ENCODE measurements at regions not wholly inside any gene's neighbourhood (a gene's known extent, or its start where the extent isn't known, plus 50 kb on each side); places are given as distances from the start of the nearest gene placed in this dataset.

DNA sequence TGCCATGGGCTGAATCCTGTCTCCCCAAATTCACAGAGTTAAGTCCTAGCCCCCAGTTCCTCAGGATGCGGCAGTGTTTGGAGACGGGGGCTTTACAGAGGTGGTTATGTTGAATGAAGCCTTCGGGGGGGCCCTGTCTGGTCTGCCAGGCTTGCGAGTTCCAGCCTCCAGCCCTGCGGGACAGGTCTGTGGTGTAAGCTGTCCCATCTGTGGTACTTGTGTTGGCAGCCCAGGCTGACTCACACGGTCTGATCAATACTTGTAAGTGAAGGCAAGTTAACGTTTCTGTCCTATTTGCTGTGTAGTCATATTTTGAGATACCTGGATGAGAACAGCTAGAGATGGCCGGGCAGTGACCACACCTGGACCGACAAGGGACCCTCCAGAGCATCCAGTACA lies 51.8 kb upstream of the GPR31 start:
- TF ChIP-seq, protein P1, sequence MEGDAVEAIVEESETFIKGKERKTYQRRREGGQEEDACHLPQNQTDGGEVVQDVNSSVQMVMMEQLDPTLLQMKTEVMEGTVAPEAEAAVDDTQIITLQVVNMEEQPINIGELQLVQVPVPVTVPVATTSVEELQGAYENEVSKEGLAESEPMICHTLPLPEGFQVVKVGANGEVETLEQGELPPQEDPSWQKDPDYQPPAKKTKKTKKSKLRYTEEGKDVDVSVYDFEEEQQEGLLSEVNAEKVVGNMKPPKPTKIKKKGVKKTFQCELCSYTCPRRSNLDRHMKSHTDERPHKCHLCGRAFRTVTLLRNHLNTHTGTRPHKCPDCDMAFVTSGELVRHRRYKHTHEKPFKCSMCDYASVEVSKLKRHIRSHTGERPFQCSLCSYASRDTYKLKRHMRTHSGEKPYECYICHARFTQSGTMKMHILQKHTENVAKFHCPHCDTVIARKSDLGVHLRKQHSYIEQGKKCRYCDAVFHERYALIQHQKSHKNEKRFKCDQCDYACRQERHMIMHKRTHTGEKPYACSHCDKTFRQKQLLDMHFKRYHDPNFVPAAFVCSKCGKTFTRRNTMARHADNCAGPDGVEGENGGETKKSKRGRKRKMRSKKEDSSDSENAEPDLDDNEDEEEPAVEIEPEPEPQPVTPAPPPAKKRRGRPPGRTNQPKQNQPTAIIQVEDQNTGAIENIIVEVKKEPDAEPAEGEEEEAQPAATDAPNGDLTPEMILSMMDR (IDR thresholded peaks at IDR 0.05), result no peak
- TF ChIP-seq EZH2 (IDR thresholded peaks at IDR 0.05), result no peak
- TF ChIP-seq EZH2phosphoT487 (IDR thresholded peaks at IDR 0.05), result no peak

All from neural progenitor cell (in vitro differentiated cells).